ENCODE measurements at regions not wholly inside any gene's neighbourhood (a gene's known extent, or its start where the extent isn't known, plus 50 kb on each side); places are given as distances from the start of the nearest gene placed in this dataset.

- Histone ChIP-seq H3K9me1 (ENCODE audit: insufficient read depth, low read length) (no peaks in the 10 kb centered on the region), H2AFZ (replicated peaks; ENCODE audit: low read length, poor library complexity) (no peak overlapping the region), H3K23ac (ENCODE audit: low read depth, low read length) (no peak overlapping the region), H3K56ac (ENCODE audit: extremely low read depth, insufficient read depth, low read length) (no peak overlapping the region), H3K9me3 (ENCODE audit: control insufficient read depth, insufficient read depth, low read length) (no peaks in the 10 kb centered on the region), H3K4me2 (ENCODE audit: low read depth, low read length) (no peak overlapping the region), H3K14ac (replicated peaks; ENCODE audit: low read depth, low read length) (no peak overlapping the region), H2BK120ac (ENCODE audit: low read depth, low read length) (no peak overlapping the region), H2BK5ac (ENCODE audit: low read depth, low read length, poor library complexity, severe bottlenecking) (no peak overlapping the region), H3K27me3 (ENCODE audit: control insufficient read depth, insufficient read depth, low read length) (no peaks in the 10 kb centered on the region), H4K5ac (ENCODE audit: low read depth, low read length) (no peak overlapping the region), H3K4me3 (ENCODE audit: insufficient read depth, low read depth, low read length) (no peak overlapping the region), H2AK5ac (ENCODE audit: low read depth, low read length) (no peak overlapping the region), H3K4ac (ENCODE audit: low read depth, low read length) (no peak overlapping the region), H2BK20ac (ENCODE audit: low read depth, low read length) (no peak overlapping the region), H2AK9ac (replicated peaks; ENCODE audit: low read depth, low read length, poor library complexity) (no peak overlapping the region), H3K27ac (ENCODE audit: insufficient read depth, low read length) (no peak overlapping the region), H3K4me1 (ENCODE audit: control insufficient read depth, insufficient read depth, low read length) (no peaks in the 10 kb centered on the region; the same call in 1 of the 2 replicates), H3K9ac (ENCODE audit: low read depth, low read length) (no peak overlapping the region), H3K18ac (ENCODE audit: low read depth, low read length) (no peak overlapping the region), H4K91ac (ENCODE audit: insufficient read depth, low read depth, low read length) (no peak overlapping the region), H4K20me1 (ENCODE audit: insufficient read depth, low read length) (no peaks in the 10 kb centered on the region), H3K36me3 (ENCODE audit: control insufficient read depth, insufficient read depth, low read length) (no peaks in the 10 kb centered on the region), H3K79me1 (ENCODE audit: low read depth in 1 of 2, low read length in 2 of 2) (no peaks in the 10 kb centered on the region), H4K8ac (ENCODE audit: low read depth in 2 of 2, low read length in 2 of 2) (no peak overlapping the region), H2BK15ac (ENCODE audit: low read depth, low read length) (no peak overlapping the region)
- ATAC-seq (ENCODE audit: low read depth) (no peak), DNase-seq (peak; percentile 21)
- BruUV-seq (replicated peaks), result no TSS peak
- dilution Hi-C loops (cut with HindIII; ENCODE audit: low sequenced_read_pairs, unreplicated experiment), result no loop called here
- intact Hi-C loops (cut with micrococcal nuclease), result no loop called here
- ChIA-PET POLR2A (ENCODE audit: unreplicated experiment) (no interaction called here), CTCF (no interaction called here)
- no peak for TF ChIP-seq MAFK (IDR thresholded peaks at IDR 0.05; ENCODE audit: low read depth, low read length)
- no peak for TF ChIP-seq POLR2A (IDR thresholded peaks at IDR 0.05; ENCODE audit: low read depth, low read length)
- TF ChIP-seq ELK1 (IDR thresholded peaks at IDR 0.05; ENCODE audit: borderline replicate concordance, low read depth, low read length), result no peak
- no peak for TF ChIP-seq NFE2L2 (IDR thresholded peaks at IDR 0.05; ENCODE audit: low read depth, low read length)
- in situ Hi-C loops (cut with MboI; ENCODE audit: low sequenced_read_pairs), result no loop called here
Measured at GRCh38 chr15:47360305-47360704, 357.0 kb upstream of the SEMA6D start.

All from IMR-90 (cell line).